Glomerular visceral epithelial cell (primary cell): ENCODE measurements at regions not wholly inside any gene's neighbourhood (a gene's known extent, or its start where the extent isn't known, plus 50 kb on each side); places are given as distances from the start of the nearest gene placed in this dataset.
"Not testable (repeated sequence)": the region's sequence is repeated elsewhere in the genome, so short reads cannot be mapped to it uniquely, and the experiment has no call there.

ENCODE experiments used
- DNase-seq: peaks from one replicate; pipeline ENCODE4 v3.0.0-alpha.2; 2016; ENCODE audit errors: extremely low spot score

DNA sequence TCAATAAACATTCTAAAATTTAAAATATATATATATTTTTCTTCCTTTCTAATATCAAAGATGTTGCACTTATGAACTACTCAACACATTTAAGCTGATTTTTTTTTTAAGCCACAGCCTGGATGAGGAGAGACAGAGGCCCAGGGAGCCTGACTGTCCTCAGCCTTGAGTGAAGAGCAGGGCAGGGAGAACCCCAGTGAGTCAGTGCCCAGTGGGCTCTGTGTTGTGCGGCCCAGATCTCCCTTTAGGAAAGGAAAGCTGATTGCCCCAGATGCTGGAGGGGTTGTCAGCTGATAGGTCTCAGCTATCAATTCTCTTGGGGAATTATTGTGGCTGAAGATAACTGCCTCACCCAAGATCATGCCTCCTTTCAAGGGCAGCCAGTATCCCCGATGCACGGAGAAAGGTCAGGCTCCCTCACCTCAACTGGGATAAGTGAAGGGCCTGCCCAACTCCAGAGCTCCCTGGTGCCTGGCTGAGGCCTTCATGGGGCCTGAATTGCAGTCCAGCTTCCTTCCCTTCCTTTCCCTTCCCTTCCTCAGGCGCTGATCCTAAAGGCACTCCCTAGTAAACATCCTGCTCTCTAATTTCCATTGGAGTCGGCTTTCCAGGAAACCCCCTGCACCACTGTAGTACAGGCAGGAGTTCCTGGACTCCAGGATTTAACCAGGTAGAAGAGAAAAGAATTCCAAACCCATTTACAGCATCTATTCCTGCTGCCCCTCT lies 106.9 kb upstream of the ATL2 start:
- no peak for DNase-seq

GRCh38 chr2:38482710-38483109 lies 105.6 kb upstream of the ATL2 start:
- DNase-seq = not testable (repeated sequence)

DNA sequence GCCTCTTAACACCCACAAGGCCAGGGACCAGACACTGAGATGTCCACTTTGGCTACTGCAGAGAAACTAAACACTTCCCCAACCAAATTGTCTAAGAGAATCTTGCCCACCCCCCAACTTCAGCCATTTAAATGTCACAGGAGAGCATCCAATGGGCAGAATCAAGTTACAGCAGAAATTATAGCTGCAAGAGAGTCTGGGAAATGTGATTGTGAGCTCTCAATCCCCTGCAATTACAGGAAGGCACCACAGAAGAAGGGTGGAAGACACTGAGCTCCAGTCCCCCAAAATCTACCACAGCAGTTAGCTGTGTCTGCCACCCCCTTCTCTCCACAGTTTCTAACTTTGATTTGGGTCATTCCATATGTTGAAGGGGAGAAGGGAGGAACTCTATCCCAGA lies 103.5 kb upstream of the ATL2 start:
- no peak for DNase-seq

DNA sequence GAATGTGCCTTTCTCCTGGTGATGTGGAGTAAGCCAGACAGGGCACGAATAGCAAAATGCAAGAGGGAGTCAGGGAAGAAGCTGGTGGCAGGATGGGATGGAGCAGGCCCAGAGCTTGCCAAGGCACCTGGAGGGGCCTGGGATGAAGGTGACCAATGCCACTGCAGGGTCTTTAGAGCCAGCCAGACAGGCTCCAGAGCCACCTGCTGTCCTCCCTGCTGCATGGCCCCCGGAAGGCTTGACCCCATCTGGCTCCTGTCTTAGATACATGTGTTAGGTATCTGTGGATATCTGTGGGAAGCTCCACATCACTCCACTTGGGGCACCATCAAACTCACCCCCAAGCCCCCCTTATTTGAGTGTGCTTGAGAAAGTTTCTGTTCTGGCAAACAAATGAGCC lies 99.9 kb upstream of the ATL2 start:
- no peak for DNase-seq

DNA sequence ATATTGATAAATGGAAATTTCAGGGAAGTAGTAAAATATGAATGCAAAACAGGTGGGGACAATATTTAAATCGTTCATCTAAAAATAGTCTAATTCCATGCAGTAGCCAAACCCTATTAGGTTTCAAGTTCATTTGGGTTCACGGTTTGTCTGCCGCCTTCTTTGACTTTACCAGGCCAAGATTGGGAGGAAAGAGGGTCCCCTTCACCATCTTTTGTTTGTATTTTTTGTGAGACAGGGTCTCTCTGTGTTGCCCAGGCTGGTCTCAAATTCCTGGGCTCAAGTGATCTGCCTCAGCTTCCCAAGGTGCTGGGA lies 98.5 kb upstream of the ATL2 start:
- DNase-seq = no peak

DNA sequence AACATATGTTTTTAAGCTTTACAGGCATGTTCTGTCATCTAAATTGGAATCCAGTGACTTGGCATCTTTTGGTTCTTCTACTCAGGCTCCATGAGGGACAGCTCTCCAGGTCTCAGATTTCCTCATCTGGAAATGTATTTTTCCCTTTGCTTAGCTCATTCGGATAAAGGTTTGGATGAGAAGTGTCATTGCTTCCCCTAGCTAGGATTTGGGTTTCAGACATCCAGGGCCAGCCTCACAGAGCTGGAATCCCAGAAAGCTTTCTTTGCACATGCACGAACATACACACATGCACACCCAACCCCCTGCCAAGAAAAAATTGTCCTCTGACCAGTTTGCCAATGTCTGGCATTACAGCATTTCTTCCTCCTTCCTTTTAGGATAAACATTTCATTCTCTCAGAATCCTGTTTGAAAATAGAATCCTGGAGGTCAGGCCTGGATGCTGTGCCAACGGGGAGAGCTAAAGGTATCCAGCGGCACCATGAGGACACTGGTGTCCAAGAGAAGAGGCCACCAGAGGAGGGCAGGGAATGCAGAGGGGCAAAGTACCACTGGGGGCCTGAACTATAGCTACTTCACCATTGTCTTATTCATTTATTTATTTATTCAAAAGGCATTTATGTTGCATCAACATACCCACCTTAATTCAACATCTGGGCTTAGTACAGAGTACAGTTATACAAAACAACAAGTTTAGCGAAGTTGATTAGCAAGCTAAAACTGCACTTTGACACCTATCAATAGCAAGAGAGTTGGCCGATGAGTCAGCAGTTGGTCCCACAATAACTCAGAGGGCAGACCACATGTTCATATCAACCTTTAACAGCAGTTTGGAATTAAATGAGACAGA lies 97.9 kb upstream of the ATL2 start:
- DNase-seq = no peak

DNA sequence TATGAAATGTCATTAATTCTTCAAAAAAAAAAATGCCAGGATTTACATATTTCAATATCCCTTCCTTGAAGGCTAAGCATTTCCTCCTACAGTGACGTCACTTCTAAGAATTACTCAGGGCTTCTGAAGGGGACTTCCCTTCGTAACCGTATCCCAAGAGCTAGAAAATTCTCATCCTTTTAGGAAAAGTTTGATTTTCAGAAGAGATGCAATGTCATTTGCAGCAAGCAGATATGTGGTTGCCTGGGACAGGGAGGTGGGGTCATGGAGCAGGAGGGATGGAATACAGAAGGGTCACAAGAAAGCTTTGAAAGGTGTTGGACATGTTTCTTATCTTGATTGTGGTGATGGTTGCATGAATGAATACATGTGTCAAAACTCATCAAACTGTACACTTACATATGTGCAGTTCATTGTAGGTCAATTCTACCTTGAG lies 97.0 kb upstream of the ATL2 start:
- DNase-seq = no peak

DNA sequence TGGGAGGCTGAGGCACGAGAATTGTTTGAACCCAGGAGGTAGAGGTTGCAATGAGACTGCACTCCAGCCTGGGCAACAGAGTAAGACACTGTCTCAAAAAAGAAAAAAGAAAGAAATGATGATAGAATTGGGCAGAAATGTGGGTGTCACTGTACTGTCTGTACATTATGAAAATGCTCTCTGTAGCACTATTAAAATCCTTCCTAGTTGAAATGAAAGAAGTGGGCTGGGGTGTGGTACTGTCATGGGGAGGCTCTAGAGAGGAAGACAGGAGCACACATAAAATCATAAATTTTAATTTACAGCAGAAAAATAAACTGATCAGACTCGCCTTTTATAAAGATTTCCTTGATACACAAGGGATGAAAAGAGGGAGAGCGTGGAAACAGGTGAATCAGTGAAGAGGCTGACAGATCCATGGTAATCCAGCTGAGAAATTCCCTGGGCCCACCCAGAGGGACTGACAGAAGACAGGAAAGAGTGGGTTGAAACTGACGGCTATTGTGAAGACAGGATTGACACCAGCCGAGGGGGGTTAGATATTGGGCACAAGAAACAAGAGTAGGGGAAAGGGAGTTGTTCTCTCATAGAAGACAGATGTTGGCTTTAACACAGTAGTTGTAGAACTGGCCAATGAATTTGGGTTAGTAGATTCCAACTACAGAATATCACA lies 96.4 kb upstream of the ATL2 start:
- DNase-seq = no peak

- no peak for DNase-seq
Observed at GRCh38 chr2:38470115-38470514, 93.0 kb upstream of the ATL2 start.

- DNase-seq = no peak
Observed at GRCh38 chr2:38467768-38468455, 90.8 kb upstream of the ATL2 start.

DNA sequence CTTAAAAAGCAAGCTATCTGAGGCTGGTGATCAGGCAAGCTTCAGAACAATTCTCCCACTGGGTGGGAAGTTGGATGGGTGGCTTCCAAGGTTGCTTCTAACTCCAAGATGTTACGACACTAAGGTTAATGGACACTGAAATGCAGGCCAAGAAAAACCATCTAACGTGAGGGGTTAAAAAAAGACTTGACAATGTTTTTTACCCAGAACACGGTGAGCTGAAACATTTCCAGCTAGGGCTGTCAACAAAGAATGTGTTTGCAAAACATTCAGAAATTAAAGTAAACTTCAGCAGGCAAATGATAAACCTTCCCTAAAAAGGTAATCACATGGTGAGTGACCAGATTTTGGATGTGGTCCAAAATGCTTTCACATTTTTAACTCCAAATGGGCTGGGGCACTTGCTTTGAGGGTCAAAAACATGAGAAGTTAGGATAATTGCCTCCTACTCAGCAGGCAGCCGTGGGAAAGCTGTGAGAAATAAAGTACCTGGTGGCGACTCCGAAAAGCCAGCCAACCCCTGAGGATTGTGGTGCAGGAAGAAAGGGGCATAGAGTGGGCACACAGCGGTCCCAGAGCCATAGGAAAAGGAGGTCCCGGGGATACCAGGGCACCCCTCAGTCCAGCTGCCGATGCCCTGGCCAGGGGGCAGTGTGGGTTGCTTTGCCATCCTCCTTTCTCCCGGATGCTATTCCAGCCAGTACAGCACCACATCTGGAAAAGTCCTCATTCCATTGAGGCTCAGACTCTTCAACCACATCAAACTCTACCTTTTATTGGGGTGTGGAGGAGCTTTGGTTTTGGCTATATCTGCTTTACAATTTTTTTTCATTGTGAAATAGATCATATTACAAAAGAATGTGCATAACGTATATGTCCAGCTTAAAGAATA lies 90.0 kb upstream of the ATL2 start:
- DNase-seq = no peak

- no peak for DNase-seq
Observed at GRCh38 chr2:38466409-38466808, 89.3 kb upstream of the ATL2 start.

- DNase-seq = peak; percentile 26
Observed at GRCh38 chr2:38465789-38466127, 88.7 kb upstream of the ATL2 start.

DNA sequence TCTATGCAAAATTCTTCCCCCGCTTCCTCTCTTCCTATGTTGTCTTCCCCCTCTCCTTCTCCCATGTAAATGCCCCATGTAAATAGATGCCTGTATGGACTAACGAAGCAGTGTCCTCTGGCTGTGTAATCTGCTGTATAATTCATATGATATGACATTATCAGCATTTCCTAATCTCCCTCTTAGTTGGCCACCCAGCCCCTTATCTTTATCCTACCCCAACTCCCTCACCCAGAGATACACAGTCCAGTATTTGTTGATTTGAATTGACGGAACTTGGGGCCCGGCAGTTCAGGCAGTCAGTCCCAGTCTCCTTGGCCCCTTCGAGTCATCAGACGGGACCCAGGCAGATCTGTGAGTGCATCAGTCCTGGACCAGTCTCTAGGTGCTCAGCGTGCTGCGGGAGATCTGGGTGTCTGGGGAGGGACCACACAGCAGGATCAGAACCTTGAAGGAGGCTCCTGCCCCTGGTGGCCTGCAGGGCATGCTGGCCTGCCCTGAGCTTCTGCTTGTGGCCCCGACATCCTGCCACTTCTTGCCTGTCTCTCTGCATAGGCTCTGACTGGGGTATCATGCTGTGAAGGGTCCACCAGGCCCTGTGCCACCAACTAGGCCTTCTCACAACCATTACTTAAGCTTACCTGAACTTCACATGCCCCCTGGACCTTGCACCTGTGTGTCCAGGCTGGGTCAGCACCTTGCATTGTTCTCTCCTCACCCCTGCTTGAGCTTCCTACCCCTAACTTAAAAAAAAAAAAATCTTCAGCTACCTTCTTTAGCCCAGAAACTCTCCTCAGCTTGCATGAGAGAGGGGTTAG lies 88.1 kb upstream of the ATL2 start:
- no peak for DNase-seq

DNA sequence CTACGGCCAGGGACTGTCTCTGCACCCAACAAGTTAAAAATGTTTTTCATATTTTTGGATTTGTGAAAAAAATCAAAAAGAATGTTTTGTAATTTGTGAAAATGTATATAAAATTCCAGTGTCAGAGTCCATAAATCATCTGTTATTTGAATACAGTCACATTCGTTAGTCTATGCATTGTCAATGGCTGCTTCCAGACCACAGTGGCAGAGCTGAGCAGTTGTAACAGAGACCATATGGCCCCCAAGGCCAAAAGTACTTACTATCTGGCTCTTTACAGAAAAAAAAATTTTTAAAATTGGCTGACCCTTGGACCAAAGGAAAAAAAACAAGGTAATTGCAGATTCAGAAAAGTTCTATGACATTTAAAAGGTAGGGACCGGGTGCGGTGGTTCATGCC lies 86.7 kb upstream of the ATL2 start:
- no peak for DNase-seq

- DNase-seq = peak; percentile 93
Observed at GRCh38 chr2:38462121-38462661, 85.1 kb upstream of the ATL2 start.

GRCh38 chr2:38461470-38461869 lies 84.4 kb upstream of the ATL2 start:
- DNase-seq = no peak

- DNase-seq = no peak
Observed at GRCh38 chr2:38460313-38460712, 83.2 kb upstream of the ATL2 start.

- DNase-seq = no peak
Observed at GRCh38 chr2:38454081-38454480, 77.0 kb upstream of the ATL2 start.

GRCh38 chr2:38451778-38452177 lies 74.7 kb upstream of the ATL2 start:
- not testable (repeated sequence) for DNase-seq
